Activated CD4-positive, alpha-beta T cell treated with anti-CD3 and anti-CD28 coated beads, Interleukin-2, amount 50 U/mL, for 1 hour (primary cell): ENCODE measurements at regions not wholly inside any gene's neighbourhood (a gene's known extent, or its start where the extent isn't known, plus 50 kb on each side); places are given as distances from the start of the nearest gene placed in this dataset.
A peak's percentile ranks its signal among the peaks of the same experiment; 100 is the strongest.

ENCODE experiments used
- DNase-seq: peaks from one replicate; pipeline ENCODE4 v3.0.0-alpha.2; 2020

DNA sequence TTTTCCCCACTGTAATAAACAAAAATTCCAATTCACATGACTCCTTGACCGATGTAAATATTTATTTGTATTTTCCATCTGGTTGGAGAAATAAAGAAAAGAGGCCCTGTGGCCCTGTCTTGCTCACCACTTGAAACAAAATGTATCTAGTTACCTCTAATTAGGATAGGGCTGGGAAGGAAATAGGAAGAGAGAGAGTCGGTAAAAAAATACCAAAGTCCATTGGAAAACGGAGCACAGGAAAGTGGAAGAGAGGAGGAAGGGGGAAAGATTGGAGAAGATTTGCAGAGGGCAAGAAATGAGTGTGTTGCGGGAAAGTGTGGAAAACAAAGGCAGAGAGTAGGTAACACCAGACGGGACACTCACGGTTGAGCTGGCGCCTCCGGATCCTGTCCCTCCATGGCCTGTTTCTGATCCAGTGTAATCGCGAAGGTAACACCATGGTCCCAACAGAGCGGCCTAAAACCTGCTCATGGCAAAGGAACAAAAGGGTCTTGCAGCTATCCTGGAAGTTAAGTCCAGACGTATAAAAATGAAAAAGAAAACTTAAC is 105.8 kb upstream of the RIPOR2 start:
- no peak for DNase-seq

GRCh38 chr6:25042036-25042521 is 106.3 kb upstream of the RIPOR2 start:
- peak; percentile 52 for DNase-seq

DNA sequence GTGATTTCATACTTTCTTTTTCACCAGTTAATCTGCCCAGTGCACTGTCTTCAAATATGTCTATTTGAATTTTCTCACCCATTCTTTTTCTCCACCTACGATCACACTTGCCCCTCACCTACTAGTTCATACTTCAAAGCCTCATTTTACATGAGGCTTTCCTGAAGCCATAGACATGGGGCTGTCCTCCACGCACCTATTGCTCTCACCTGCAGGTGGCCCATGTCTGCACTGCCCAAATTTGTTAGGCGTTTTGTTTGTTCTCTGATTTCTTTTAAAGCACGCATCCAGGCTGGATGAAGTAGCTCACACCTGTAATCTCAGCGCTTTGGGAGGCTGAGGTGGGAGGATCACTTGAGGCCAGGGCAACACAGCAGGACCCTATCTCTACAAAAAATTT is 106.8 kb upstream of the RIPOR2 start:
- peak; percentile 33 for DNase-seq

DNA sequence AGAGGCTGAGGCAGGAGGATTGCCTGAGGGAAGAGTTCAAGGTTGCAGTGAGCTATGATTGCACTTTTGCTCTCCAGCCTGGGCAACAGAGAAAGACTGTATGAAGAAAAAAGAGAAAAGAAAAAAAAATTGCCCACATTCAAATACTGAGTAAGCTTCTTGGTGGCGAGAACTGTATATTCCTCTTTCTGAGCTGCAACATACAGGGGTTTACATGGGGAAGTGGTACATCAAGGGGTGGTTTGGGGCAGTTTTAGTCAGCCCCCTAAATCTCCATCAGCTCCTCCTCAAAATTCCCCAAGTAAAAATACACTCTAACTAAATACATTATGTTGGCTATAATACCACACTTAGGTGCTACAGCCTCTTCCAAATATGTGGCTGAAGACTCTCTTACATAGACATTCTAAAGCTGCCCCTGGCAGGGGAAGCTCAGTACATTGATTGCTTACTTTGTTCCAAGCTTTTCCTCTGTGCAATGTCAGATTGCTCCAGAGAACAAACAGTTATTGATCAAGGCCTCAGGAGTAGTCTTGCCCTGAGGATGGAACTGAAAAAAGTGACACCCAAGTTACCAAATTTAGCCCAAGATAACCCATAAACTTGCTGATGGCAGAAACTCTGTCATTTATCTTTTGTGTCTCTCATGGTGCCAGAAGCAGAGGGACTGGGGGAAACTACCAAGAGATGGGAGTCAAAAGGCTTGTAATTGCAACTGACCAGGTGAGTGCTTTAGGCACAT is 107.4 kb upstream of the RIPOR2 start:
- no peak for DNase-seq

DNA sequence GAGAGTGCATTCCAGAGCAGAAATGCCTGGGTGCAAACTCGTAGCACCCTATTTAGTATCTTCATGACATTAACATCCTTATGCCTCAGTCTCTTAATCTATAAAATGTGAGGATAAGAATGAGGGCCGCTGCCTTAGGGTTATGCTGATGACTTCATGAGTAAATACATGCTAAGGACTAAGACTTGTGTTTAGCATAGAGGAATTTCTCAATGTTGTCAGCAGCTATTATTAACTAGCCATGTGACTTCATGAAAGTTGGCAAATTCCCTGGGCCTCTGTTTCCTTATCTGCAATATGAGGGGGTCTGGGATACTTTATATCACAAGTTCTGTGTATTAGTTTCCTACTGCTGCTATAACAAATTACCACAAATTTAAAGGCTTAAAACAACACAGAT is 108.1 kb upstream of the RIPOR2 start:
- DNase-seq: no peak

DNA sequence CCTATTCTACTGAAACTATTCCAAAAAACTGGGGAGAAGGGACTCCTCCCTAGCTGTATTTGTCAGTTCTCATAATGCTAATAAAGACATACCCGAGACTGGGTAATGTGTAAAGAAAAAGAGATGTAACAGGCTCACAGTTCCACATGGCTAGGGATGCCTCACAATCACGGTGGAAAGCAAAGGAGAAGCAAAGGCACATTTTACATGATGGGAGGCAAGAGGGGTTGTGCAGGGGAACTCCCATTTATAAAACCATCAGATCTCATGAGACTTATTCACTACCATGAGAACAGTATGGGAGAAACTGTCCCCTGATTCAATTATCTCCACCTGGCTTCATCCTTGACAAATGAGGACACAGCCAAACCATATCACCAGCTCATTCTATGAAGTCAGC is 111.2 kb upstream of the RIPOR2 start:
- no peak for DNase-seq

GRCh38 chr6:25050356-25050755 is 114.6 kb upstream of the RIPOR2 start:
- DNase-seq: peak; percentile 49

DNA sequence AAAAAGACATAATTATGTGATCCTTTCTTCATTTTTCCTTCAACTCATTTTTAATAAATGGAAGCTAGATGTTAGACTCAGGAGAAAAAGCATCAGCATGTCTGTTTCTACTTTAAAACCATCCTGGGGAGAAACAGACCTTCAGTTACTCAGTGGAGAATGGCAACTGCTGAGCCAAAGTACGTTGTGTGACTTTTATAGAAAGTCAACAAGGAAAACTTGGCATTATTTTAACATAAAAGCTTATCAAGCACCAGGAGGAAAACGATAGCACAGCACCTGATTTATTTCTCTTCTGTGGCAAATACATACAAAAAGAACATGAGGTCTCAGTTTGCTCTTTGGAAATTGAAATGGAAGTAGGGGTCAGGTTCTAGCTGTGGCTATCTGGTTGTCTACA is 115.3 kb upstream of the RIPOR2 start:
- DNase-seq: no peak

GRCh38 chr6:25052181-25052580 is 116.4 kb upstream of the RIPOR2 start:
- DNase-seq: no peak

DNA sequence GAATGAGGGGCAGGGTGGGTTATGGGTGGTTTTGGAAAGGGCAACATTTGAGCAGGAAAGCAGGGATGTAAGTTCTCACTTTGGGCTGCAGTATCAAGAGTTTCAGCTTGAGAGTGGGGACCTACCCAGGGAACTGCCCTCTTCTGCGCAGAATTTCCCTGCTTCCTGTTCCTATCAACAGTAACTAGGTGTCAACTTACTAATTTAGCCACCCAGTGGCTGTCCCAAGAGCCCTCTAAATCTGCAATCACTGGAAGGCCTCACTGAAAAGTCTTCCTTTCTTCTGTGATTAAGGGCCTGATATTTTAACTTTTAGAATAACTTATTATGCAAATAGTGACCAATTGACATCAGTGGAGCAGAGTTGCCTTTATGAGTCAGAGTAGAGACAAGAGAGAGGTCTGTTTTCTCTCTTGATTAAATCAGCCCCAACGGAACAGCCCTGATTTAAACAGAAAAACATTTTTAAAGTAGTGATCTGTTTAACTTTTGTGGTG is 118.2 kb upstream of the RIPOR2 start:
- DNase-seq: no peak

DNA sequence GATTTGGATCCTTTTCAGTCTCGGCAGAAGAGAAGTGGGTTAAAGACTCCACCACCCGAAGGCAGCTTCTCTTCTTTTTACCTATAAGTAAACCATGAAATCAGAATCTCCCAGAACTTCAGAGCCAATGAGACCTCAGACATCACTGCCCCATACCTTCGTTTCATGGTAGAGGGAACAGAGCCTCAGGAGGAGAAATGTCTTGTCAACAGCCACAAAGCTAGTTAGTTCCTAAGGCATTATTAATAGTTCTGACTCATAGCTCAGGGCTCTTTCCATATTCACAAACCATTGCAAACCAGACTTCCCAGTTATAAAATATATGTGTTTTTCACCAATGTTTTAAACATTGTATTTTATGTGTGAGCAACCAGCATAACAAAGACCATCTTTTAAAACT is 118.7 kb upstream of the RIPOR2 start:
- DNase-seq: no peak

DNA sequence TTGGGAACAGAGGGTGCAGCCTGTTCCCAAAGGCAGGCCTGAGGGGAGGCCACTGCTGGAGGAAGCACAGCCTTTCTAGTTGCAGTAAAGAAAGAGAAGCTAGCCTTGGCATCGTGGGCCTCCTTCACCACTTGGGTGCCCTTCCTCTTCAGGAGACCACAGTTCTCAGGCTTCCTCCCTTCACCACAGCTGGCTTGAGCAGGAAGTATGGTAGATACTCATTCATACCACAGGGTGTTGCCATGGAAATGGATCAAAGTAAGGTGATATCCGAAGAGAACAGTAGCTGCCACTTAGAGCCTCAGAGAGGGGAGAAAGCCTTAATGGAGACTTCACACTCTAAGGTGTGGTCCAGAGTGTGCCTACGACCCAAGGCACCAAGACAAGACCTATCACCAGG is 120.4 kb upstream of the RIPOR2 start:
- peak; percentile 37 for DNase-seq

- DNase-seq: no peak
Measured at GRCh38 chr6:25057111-25057905, 121.5 kb upstream of the RIPOR2 start.

GRCh38 chr6:25058441-25058840 is 122.7 kb upstream of the RIPOR2 start:
- no peak for DNase-seq

GRCh38 chr6:25058941-25059340 is 123.2 kb upstream of the RIPOR2 start:
- DNase-seq: no peak

- DNase-seq: no peak
Measured at GRCh38 chr6:25060522-25060921, 124.8 kb upstream of the RIPOR2 start.

- DNase-seq: no peak
Measured at GRCh38 chr6:25061289-25061936, 125.7 kb upstream of the RIPOR2 start.

DNA sequence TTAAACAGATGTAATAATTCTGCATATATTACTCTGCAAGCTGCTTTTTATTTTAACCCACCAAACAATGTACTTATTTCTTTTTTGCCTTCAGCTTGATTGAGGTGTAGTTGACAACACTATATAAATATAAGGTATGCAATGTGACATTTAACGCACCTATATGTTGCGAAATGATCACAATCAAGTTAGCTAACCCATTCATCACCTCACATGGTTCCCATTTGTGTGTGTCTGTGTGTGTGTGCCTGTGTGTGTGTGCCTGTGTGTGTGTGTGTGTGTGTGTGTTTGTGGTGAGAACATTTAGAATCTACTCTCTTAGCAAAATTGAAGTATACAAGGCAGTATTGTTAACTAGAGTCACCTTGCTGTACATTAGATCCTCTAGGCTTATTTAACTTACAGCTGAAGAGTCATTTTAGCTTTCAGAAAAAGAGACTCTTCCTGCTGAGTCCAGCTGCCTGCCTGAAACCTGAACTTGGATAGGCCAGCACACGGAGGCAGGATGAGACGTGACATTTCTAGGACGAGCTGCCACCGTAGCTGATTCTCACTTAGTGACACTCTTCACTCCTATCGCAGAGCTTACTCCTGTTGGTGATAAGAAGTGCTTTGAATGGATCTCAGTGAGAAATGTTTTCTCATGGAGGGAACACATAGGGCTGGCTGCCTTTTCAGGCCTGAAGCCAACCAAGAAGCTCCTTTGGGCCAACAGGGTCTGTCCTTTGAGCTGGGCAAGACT is 126.5 kb upstream of the RIPOR2 start:
- no peak for DNase-seq

- no peak for DNase-seq
Measured at GRCh38 chr6:25064006-25064405, 128.2 kb upstream of the RIPOR2 start.

GRCh38 chr6:25065666-25066065 is 129.9 kb upstream of the RIPOR2 start:
- DNase-seq: no peak

DNA sequence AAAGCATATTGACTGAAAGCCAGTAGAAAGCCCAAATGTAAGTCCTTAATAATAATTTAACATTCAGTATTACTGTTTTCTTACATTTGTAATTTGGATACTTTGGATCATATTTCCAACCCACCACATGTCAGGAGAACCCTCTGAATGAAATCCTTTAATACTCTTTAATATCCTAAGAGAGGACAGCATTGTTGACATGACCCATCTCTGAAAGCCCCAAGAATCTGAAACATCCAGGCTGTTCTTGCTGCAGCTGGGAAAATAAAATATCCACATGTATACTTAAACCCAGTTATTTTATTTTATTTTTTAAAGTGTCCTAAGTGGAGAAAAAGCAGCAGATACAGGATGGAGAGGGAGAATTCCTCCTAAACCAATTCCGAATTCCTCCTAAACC is 130.8 kb upstream of the RIPOR2 start:
- no peak for DNase-seq

DNA sequence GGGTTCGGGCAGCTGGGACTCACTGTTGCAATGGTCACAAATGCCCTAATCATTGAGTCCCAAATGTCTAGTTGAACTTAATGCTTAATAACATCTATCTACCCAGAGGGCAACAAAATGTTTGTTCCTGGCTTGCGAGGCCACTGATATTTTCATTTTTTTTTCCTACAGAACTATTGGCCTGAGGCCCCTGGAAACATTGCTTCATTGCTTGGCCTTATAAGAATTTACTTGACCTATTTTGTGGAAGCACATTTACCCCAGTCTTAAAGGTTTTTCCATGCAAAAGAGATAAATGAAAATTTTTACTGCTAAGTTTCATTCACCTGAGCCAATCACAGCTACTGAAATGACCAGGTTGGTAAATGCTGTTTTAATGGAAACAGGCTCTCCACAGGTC is 133.1 kb upstream of the RIPOR2 start:
- no peak for DNase-seq
